HepG2 (cell line): ENCODE measurements at regions not wholly inside any gene's neighbourhood (a gene's known extent, or its start where the extent isn't known, plus 50 kb on each side); places are given as distances from the start of the nearest gene placed in this dataset.

Experiments used
- ATAC-seq: fragments of 200-7000 bp; cut with Tn5 transposase; 3 replicates; pipeline ENCODE4 v1.9.1; 2020; ENCODE audit warnings: mild to moderate bottlenecking, moderate library complexity
- BruUV-seq: library from RNA; stranded (reverse); fragments of 400-500 nt; replicated peaks from 2 replicates; lab custom pipeline; 2021; lab: Mats Ljungman, UMichigan
- CTCF ChIA-PET: fragments of 300-600 bp; formaldehyde crosslinking; extraction: SDS; loops from one replicate; lab custom pipeline; 2021; ENCODE audit warnings: low total read pairs, inconsistent platforms, low intra/inter-chr PET ratio; lab: Yijun Ruan, JAX
- POLR2A ChIA-PET: fragments of 350-600 bp; sonication (Branson Sonifier 250); formaldehyde crosslinking; loops from one replicate; lab custom pipeline; 2020; ENCODE audit warnings: antibody characterized with exemption, inconsistent platforms; lab: Yijun Ruan, JAX
- DNase-seq: peaks from one replicate; pipeline ENCODE4 v3.0.0-alpha.2; 2015; ENCODE audit warnings: low spot score
- FAIRE-seq: peaks from 3 replicates; lab custom pipeline; 2011; peaks lifted over from hg19 to GRCh38; lab: Jason Lieb, UNC
- H2AFZ ChIP-seq: one replicate; pipeline ENCODE4 v1.6.1; 2011; ENCODE audit warnings: low read length, inconsistent platforms
- H3K27ac ChIP-seq: fragments of 300-600 bp; 3 replicates; pipeline ENCODE4 v1.8.0; 2011; ENCODE audit warnings: mixed run types, mild to moderate bottlenecking, mixed read lengths, low read length, inconsistent platforms; ENCODE audit not compliant: insufficient read depth; ENCODE audit errors: extremely low read length
- H3K27me3 ChIP-seq, 2 experiments: fragments of 200-600 bp in 1 of 2; 2 replicates in 1 of 2; 3 replicates in 1 of 2; pipeline versions ENCODE4 v1.6.0 to v1.8.0; 2011; ENCODE audit warnings: low read length in 2 of 2, mild to moderate bottlenecking in 2 of 2, moderate library complexity in 2 of 2, inconsistent platforms in 1 of 2; ENCODE audit not compliant: insufficient read depth in 2 of 2, control insufficient read depth in 1 of 2
- H3K36me3 ChIP-seq, 2 experiments: fragments of 200-600 bp in 1 of 2; replicated peaks in 1 of 2; 2 replicates in 1 of 2; 3 replicates in 1 of 2; pipeline versions ENCODE4 v1.5.1 to v1.8.0; 2011; ENCODE audit warnings: low read length in 2 of 2, inconsistent platforms in 1 of 2; ENCODE audit not compliant: insufficient read depth in 2 of 2, control insufficient read depth in 1 of 2
- H3K4me1 ChIP-seq: 2 replicates; pipeline ENCODE4 v1.5.1; 2012; ENCODE audit warnings: low read length, inconsistent platforms; ENCODE audit not compliant: insufficient read depth
- H3K4me2 ChIP-seq: 2 replicates; pipeline ENCODE4 v1.6.0; 2011; ENCODE audit warnings: low read depth, low read length, inconsistent platforms
- H3K4me3 ChIP-seq, 3 experiments: fragments of 200-600 bp in 1 of 3; sonication (generic), shearing (Covaris generic) in 1 of 3; replicated peaks in 1 of 3; 2 replicates each; pipeline ENCODE4 v1.5.1; 2011 to 2016; ENCODE audit warnings: low read length in 3 of 3, inconsistent platforms in 2 of 3, low read depth in 2 of 3, mild to moderate bottlenecking in 2 of 3, control low read depth in 1 of 3, mixed read lengths in 1 of 3; ENCODE audit not compliant: insufficient read depth in 1 of 3
- H3K79me2 ChIP-seq: one replicate; pipeline ENCODE4 v1.6.1; 2011; ENCODE audit warnings: low read length, inconsistent platforms; ENCODE audit not compliant: insufficient read depth
- H3K9ac ChIP-seq: 2 replicates; pipeline ENCODE4 v1.6.0; 2011; ENCODE audit warnings: mild to moderate bottlenecking, low read depth, low read length, inconsistent platforms; ENCODE audit not compliant: insufficient read depth
- H3K9me3 ChIP-seq: 2 replicates; pipeline ENCODE4 v1.5.1; 2012; ENCODE audit warnings: mild to moderate bottlenecking, low read length
- H4K20me1 ChIP-seq: 2 replicates; pipeline ENCODE4 v1.6.0; 2011; ENCODE audit warnings: inconsistent platforms, mild to moderate bottlenecking, low read length, moderate library complexity; ENCODE audit not compliant: insufficient read depth
- ZBTB3 ChIP-seq: sonication (generic); formaldehyde crosslinking; IDR thresholded peaks from 2 replicates; pipeline ENCODE4 v1.4.0; 2020; ENCODE audit warnings: low read depth, mild to moderate bottlenecking, moderate library complexity, missing genetic modification reagents, borderline replicate concordance
- ZNF564 ChIP-seq: sonication (generic); formaldehyde crosslinking; IDR thresholded peaks from 2 replicates; pipeline ENCODE4 v1.8.1; 2023; ENCODE audit warnings: mild to moderate bottlenecking, missing genetic modification reagents
- in situ Hi-C: cut with HindIII; loops from 2 replicates; pipeline ENCODE4 v1.10.0; 2017; ENCODE audit warnings: low pct_unique_long_range_greater_than_20kb; ENCODE audit not compliant: extremely low pct_ligation_motif_present
- intact Hi-C: fragments of 100-400 bp; cut with micrococcal nuclease; formaldehyde crosslinking; loops from one replicate; pipeline ENCODE4 v1.10.0; 2022; ENCODE audit not compliant: unreplicated experiment
- TF ChIP-seq, protein P1 (sequence below): sonication (generic); formaldehyde crosslinking; IDR thresholded peaks from 2 replicates; pipeline ENCODE4 v1.5.1; 2020; ENCODE audit warnings: mild to moderate bottlenecking, missing genetic modification reagents
- TF ChIP-seq, protein P2 (sequence below): sonication (generic); formaldehyde crosslinking; IDR thresholded peaks from 2 replicates; pipeline ENCODE4 v1.9.0; 2021; ENCODE audit warnings: missing genetic modification reagents, borderline replicate concordance

DNA sequence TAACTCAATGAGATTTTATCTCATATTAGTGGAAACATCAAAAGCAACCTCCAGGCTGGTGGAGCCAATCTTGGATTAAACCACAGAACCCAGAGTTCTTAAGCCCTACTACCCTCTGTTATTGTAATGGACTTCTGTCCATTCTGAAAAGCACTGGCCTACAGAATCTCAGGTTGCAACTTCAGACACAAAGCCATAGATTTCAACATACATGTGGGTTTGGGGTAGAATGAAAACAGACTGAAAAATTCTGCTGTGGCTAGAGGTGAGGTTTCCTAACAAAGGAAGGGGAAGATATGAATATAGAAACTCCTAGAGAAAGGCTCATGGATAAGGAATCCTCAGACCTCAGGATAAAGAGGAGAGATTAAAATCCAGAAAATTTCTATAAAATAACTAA, 569.8 kb upstream of the RIOK2 start:
- no peaks in the 10 kb centered on the region for H3K27me3 ChIP-seq
- H3K36me3 ChIP-seq = no peaks in the 10 kb centered on the region
- no peaks in the 10 kb centered on the region for H3K9me3 ChIP-seq
- in situ Hi-C loops (no loop called here), intact Hi-C loops (no loop called here)
- no peaks in the 10 kb centered on the region for H4K20me1 ChIP-seq
- no peak for FAIRE-seq
- no peak overlapping the region for H3K4me3 ChIP-seq
- H3K27ac ChIP-seq = no peak overlapping the region
- ATAC-seq = no peak
- H3K79me2 ChIP-seq = no peaks in the 10 kb centered on the region
- BruUV-seq = no TSS peak
- no peak for DNase-seq
- no peak overlapping the region for H2AFZ ChIP-seq
- no peak overlapping the region for H3K9ac ChIP-seq
- no peaks in the 10 kb centered on the region for H3K4me1 ChIP-seq
- ChIA-PET CTCF (no interaction called here), POLR2A (no interaction called here)
- TF ChIP-seq, protein P1, sequence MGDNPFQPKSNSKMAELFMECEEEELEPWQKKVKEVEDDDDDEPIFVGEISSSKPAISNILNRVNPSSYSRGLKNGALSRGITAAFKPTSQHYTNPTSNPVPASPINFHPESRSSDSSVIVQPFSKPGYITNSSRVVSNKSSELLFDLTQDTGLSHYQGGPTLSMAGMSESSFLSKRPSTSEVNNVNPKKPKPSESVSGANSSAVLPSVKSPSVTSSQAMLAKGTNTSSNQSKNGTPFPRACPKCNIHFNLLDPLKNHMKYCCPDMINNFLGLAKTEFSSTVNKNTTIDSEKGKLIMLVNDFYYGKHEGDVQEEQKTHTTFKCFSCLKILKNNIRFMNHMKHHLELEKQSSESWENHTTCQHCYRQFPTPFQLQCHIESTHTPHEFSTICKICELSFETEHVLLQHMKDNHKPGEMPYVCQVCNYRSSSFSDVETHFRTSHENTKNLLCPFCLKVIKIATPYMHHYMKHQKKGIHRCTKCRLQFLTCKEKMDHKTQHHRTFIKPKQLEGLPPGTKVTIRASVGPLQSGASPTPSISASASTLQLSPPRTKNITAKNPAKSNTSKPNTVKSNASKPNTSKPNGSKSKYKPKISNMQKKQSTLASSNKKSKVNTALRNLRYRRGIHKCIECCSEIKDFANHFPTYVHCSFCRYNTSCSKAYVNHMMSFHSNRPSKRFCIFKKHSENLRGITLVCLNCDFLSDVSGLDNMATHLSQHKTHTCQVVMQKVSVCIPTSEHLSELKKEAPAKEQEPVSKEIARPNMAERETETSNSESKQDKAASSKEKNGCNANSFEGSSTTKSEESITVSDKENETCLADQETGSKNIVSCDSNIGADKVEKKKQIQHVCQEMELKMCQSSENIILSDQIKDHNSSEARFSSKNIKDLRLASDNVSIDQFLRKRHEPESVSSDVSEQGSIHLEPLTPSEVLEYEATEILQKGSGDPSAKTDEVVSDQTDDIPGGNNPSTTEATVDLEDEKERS (CRISPR knock-in tag) = no peak
- no peak for TF ChIP-seq ZBTB3 (CRISPR knock-in tag)
- no peak for TF ChIP-seq ZNF564 (CRISPR knock-in tag)
- TF ChIP-seq, protein P2, sequence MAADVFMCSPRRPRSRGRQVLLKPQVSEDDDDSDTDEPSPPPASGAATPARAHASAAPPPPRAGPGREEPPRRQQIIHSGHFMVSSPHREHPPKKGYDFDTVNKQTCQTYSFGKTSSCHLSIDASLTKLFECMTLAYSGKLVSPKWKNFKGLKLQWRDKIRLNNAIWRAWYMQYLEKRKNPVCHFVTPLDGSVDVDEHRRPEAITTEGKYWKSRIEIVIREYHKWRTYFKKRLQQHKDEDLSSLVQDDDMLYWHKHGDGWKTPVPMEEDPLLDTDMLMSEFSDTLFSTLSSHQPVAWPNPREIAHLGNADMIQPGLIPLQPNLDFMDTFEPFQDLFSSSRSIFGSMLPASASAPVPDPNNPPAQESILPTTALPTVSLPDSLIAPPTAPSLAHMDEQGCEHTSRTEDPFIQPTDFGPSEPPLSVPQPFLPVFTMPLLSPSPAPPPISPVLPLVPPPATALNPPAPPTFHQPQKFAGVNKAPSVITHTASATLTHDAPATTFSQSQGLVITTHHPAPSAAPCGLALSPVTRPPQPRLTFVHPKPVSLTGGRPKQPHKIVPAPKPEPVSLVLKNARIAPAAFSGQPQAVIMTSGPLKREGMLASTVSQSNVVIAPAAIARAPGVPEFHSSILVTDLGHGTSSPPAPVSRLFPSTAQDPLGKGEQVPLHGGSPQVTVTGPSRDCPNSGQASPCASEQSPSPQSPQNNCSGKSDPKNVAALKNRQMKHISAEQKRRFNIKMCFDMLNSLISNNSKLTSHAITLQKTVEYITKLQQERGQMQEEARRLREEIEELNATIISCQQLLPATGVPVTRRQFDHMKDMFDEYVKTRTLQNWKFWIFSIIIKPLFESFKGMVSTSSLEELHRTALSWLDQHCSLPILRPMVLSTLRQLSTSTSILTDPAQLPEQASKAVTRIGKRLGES (CRISPR knock-in tag) = no peak
- no peak overlapping the region for H3K4me2 ChIP-seq
